ENCODE measurements at regions not wholly inside any gene's neighbourhood (a gene's known extent, or its start where the extent isn't known, plus 50 kb on each side); places are given as distances from the start of the nearest gene placed in this dataset.

DNA sequence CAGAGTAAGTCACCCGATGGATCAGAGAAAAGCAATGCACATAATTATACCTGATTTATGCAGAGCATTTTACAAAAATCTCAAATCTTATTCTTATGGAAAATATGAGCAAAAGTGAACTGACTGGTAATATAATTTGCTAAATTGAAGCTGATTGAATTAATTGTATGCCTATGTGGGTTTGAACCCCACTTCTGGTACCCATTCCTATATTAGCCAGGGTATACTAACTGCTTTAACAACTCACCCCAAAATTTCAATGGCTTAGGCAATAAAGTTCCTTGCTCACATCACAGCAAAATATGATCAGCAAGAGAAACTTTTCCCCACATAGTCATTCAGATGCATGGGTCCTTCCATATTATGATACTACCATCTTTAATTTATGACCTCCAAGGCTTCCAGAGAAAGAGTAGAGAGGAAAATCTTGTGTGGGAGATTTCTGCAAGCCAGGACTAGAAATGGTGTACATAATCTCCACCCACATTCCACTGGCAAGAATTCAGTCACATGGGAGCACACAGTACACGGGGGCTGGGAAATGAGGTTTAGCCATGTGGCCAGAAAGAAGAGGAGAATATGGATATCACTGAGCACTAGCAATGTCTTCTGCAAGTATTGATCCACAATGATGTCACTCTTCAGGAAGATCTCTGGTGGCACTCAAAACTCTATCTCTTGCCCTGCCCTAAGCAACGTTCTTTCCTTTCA is 640.7 kb downstream of the BCOR start:
- no peak for TF ChIP-seq CEBPB (IDR thresholded peaks at IDR 0.05; ENCODE audit: low read depth)
- TF ChIP-seq YY1 (IDR thresholded peaks at IDR 0.05; ENCODE audit: extremely low read depth, insufficient replicate concordance, low read depth, low read length): no peak
- TF ChIP-seq, protein P1, sequence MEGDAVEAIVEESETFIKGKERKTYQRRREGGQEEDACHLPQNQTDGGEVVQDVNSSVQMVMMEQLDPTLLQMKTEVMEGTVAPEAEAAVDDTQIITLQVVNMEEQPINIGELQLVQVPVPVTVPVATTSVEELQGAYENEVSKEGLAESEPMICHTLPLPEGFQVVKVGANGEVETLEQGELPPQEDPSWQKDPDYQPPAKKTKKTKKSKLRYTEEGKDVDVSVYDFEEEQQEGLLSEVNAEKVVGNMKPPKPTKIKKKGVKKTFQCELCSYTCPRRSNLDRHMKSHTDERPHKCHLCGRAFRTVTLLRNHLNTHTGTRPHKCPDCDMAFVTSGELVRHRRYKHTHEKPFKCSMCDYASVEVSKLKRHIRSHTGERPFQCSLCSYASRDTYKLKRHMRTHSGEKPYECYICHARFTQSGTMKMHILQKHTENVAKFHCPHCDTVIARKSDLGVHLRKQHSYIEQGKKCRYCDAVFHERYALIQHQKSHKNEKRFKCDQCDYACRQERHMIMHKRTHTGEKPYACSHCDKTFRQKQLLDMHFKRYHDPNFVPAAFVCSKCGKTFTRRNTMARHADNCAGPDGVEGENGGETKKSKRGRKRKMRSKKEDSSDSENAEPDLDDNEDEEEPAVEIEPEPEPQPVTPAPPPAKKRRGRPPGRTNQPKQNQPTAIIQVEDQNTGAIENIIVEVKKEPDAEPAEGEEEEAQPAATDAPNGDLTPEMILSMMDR (IDR thresholded peaks at IDR 0.05 in 2 of 3, conservative IDR thresholded peaks at IDR 0.05 in 1 of 3; ENCODE audit: borderline replicate concordance in 1 of 3, insufficient read depth in 1 of 3, low read depth in 2 of 3, low read length in 2 of 3): no peak
- TF ChIP-seq EZH2 (IDR thresholded peaks at IDR 0.05): no peak
- TF ChIP-seq, protein P2, sequence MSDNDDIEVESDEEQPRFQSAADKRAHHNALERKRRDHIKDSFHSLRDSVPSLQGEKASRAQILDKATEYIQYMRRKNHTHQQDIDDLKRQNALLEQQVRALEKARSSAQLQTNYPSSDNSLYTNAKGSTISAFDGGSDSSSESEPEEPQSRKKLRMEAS (IDR thresholded peaks at IDR 0.05): no peak
- TF ChIP-seq CBX3 (IDR thresholded peaks at IDR 0.05; ENCODE audit: low read depth): no peak

Measured in HCT116 (cell line).